ENCODE measurements at regions not wholly inside any gene's neighbourhood (a gene's known extent, or its start where the extent isn't known, plus 50 kb on each side); places are given as distances from the start of the nearest gene placed in this dataset.

DNA sequence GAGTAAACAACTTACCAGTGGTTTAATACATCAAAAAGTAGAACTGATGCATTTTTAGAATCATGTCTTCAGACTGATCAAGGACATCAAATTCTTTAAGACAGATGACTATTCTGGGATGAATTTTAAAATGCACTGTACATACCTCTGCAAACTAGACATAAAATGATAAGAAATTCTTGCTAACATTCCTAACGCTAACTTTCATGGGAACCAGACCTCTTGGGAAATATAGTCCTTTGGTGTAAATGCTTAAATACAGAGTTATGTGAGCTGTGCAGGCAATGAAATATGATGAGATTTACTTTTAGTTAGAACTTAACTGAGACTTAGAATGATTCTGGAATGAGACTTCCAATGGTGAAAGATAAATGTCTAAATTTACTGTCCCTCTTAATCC, 562.0 kb downstream of the NR4A2 start:
- peaks cover 3% of the 10 kb centered on the region for H3K9me3 Mint-ChIP-seq
- H3K27ac Mint-ChIP-seq = no peak overlapping the region
- WGBS, 2 experiments (ENCODE audit: insufficient coverage in 1 of 2, insufficient read length in 1 of 2) = 95% methylated on average over 1 of the region's 1 CpG; no CpG with 5 or more reads in 1 of the 2 experiments
- no peaks in the 10 kb centered on the region for H3K36me3 Mint-ChIP-seq (ENCODE audit: low read depth)
- TF ChIP-seq, protein P1, sequence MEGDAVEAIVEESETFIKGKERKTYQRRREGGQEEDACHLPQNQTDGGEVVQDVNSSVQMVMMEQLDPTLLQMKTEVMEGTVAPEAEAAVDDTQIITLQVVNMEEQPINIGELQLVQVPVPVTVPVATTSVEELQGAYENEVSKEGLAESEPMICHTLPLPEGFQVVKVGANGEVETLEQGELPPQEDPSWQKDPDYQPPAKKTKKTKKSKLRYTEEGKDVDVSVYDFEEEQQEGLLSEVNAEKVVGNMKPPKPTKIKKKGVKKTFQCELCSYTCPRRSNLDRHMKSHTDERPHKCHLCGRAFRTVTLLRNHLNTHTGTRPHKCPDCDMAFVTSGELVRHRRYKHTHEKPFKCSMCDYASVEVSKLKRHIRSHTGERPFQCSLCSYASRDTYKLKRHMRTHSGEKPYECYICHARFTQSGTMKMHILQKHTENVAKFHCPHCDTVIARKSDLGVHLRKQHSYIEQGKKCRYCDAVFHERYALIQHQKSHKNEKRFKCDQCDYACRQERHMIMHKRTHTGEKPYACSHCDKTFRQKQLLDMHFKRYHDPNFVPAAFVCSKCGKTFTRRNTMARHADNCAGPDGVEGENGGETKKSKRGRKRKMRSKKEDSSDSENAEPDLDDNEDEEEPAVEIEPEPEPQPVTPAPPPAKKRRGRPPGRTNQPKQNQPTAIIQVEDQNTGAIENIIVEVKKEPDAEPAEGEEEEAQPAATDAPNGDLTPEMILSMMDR (conservative IDR thresholded peaks at IDR 0.05) = no peak
- no peaks in the 10 kb centered on the region for H3K9me3 ChIP-seq (ENCODE audit: control insufficient read depth, low read length)
- DNase-seq = no peak
- no peaks in the 10 kb centered on the region for H3K36me3 ChIP-seq (ENCODE audit: control insufficient read depth, insufficient read depth, low read length)
- no peak overlapping the region for H3K4me3 Mint-ChIP-seq
- no peak overlapping the region for H3K27ac ChIP-seq (ENCODE audit: low read depth, low read length)
- no peaks in the 10 kb centered on the region for H3K4me1 Mint-ChIP-seq
- H3K4me1 ChIP-seq (ENCODE audit: control insufficient read depth, insufficient read depth, low read length) = no peaks in the 10 kb centered on the region
- no peak overlapping the region for H3K4me3 ChIP-seq (ENCODE audit: low read length)
- H3K27me3 ChIP-seq (ENCODE audit: control insufficient read depth, insufficient read depth, low read length, poor library complexity, severe bottlenecking) = no peaks in the 10 kb centered on the region
- H3K27me3 Mint-ChIP-seq (ENCODE audit: insufficient read depth) = no peaks in the 10 kb centered on the region
- H3K9ac ChIP-seq (ENCODE audit: extremely low read depth, low read length, poor library complexity, severe bottlenecking) = no peak overlapping the region

DNA sequence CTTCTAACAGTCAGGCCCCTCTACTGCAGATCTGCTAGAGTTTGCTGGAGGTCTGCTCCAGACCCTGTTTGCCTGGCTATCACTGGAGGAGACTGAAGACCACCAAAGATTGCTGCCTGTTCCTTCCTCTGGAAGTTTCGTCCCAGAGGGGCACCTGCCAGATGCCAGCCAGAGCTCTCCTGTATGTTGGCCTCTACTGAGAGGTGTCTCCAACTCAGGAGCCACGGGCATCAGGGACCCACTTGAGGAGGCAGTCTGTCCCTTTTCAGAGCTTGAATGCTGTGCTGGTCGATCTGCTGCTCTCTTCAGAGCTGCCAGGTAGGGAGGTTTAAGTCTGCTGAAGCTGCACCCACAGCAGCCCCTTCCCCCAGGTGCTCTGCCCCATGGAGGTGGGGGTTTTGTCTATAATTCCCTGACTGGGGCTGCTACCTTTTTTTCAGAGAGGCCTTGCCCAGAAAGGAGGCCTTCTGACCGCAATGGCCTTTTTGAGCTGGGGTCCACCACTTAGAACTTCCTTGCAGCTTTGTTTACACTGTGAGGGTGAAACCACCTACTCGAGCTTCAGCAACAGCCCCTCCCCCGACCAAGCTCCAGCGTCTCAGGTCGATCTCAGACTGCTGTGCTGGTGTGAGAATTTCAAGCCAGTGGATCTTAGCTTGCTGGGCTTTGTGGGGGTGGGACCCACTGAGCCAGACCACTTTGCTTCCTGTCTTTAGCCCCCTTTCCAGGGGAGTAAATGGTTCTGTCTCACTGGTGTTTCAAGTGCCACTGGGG, 566.0 kb downstream of the NR4A2 start:
- 80 to 87% methylated on average over 5 to 8 of the region's 8 CpGs for WGBS, 2 experiments (ENCODE audit: insufficient coverage in 1 of 2, insufficient read length in 1 of 2)
- Mint-ChIP-seq H3K27ac (no peak overlapping the region), H3K9me3 (peaks cover 10% of the 10 kb centered on the region)

DNA sequence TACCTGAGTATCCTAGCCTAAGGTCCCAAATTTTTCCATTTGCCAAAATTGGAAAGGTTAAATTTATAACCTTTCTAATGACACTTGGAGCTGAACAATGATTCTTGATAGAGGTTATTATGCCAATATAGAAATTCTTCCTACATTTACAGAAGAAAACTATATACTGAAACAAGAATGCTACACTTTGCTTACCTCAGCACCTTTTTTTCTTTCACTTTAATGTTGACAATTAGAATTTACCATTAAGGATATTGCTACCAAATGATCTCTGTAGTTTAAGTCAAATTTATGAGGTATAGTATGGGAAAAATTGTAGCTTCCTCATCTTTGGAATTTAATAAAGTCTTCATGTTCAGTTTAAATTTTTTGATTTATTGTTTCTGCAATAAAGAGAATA, 577.0 kb downstream of the NR4A2 start:
- H3K27ac ChIP-seq (ENCODE audit: low read depth, low read length) = no peak overlapping the region
- H3K4me3 ChIP-seq (ENCODE audit: low read length) = no peak overlapping the region
- no peaks in the 10 kb centered on the region for H3K9me3 ChIP-seq (ENCODE audit: control insufficient read depth, low read length)
- peaks cover 4% of the 10 kb centered on the region for H3K4me1 Mint-ChIP-seq
- DNase-seq = no peak
- no peak overlapping the region for H3K9ac ChIP-seq (ENCODE audit: extremely low read depth, low read length, poor library complexity, severe bottlenecking)
- H3K9me3 Mint-ChIP-seq = peaks cover 7% of the 10 kb centered on the region
- no peaks in the 10 kb centered on the region for H3K36me3 Mint-ChIP-seq (ENCODE audit: low read depth)
- no peak overlapping the region for H3K27ac Mint-ChIP-seq
- no peaks in the 10 kb centered on the region for H3K27me3 Mint-ChIP-seq (ENCODE audit: insufficient read depth)
- TF ChIP-seq, protein P1 (conservative IDR thresholded peaks at IDR 0.05) = no peak
- no peaks in the 10 kb centered on the region for H3K27me3 ChIP-seq (ENCODE audit: control insufficient read depth, insufficient read depth, low read length, poor library complexity, severe bottlenecking)
- no peak overlapping the region for H3K4me3 Mint-ChIP-seq
- H3K36me3 ChIP-seq (ENCODE audit: control insufficient read depth, insufficient read depth, low read length) = no peaks in the 10 kb centered on the region
- no peaks in the 10 kb centered on the region for H3K4me1 ChIP-seq (ENCODE audit: control insufficient read depth, insufficient read depth, low read length)

More for the DNA sequence above, 566.0 kb downstream of the NR4A2 start:
- no peaks in the 10 kb centered on the region for H3K27me3 ChIP-seq (ENCODE audit: control insufficient read depth, insufficient read depth, low read length, poor library complexity, severe bottlenecking)
- H3K27me3 Mint-ChIP-seq (ENCODE audit: insufficient read depth) = no peaks in the 10 kb centered on the region
- no peaks in the 10 kb centered on the region for H3K4me1 ChIP-seq (ENCODE audit: control insufficient read depth, insufficient read depth, low read length)
- no peak overlapping the region for H3K4me3 Mint-ChIP-seq
- H3K4me1 Mint-ChIP-seq = no peaks in the 10 kb centered on the region
- TF ChIP-seq, protein P1 (conservative IDR thresholded peaks at IDR 0.05) = no peak
- DNase-seq = no peak
- no peak overlapping the region for H3K4me3 ChIP-seq (ENCODE audit: low read length)
- no peaks in the 10 kb centered on the region for H3K9me3 ChIP-seq (ENCODE audit: control insufficient read depth, low read length)
- no peak overlapping the region for H3K9ac ChIP-seq (ENCODE audit: extremely low read depth, low read length, poor library complexity, severe bottlenecking)
- peaks cover 2% of the 10 kb centered on the region for H3K36me3 Mint-ChIP-seq (ENCODE audit: low read depth)
- no peak overlapping the region for H3K27ac ChIP-seq (ENCODE audit: low read depth, low read length)
- no peaks in the 10 kb centered on the region for H3K36me3 ChIP-seq (ENCODE audit: control insufficient read depth, insufficient read depth, low read length)

All from endodermal cell (in vitro differentiated cells).